GM21529 (cell line): ENCODE measurements at regions not wholly inside any gene's neighbourhood (a gene's known extent, or its start where the extent isn't known, plus 50 kb on each side); places are given as distances from the start of the nearest gene placed in this dataset.
"Not testable (repeated sequence)": the region's sequence is repeated elsewhere in the genome, so short reads cannot be mapped to it uniquely, and the experiment has no call there.

Source experiments
- ATAC-seq: cut with Tn5 transposase; IDR thresholded peaks from one replicate; pipeline ENCODE4 v1.9.1; 2021; ENCODE audit not compliant: unreplicated experiment

DNA sequence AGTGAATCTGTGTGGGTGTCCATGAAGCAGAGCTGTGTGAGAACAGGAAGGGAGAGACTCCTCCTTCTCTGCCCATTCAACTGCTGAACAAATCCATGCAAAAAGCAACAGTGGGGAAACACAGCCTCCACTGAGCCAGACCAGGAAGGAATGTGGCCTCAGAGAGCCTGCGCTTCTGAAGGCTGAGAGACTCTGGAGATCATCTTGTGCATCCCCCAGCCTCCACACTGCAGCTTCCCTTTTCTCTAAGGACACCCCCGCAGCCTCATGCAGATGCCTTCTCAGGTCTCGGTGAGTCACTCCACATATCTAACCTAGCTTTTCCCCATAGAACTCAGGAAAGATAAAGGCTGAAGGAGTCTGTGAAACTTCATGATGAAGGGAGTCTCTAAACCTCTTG, 402.9 kb downstream of the TNS1 start:
- ATAC-seq = no peak

DNA sequence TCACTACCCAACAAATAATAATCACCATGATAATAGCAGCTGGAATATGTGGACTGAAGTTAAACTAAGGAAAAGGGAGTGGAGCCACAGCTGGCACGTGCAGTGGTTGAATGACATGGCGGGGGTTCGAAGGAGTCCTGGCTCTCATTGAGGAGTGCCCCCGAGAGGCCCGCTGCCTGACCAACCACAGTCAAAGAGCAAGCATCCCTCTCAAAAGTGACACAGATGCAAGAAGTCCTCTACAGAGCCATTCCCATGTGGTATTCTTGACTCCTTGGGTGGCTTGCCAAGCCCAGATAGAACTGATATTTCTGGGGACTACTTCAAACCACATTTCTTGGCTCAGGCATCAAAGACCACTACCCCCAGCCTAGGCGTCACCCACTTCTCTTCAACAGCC, 405.1 kb downstream of the TNS1 start:
- no peak for ATAC-seq

DNA sequence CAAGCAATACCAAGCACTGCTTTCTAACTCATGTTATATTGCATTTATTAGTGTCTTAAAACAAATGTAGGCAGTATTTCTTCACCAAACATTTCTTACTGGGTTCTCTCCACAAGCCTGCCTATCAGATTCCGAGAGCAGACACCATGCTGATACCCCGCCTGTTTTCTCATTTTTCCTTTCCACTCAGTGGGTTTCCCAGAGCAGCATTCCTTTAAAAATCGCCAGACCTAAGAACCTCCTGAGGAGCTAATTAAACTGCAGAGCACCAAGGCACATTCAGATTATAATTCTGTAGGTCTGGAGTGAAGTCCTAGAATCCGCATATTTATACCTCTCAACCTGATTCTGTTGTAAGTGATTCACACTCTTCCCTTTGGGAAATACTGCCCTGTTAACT, 405.6 kb downstream of the TNS1 start:
- no peak for ATAC-seq

DNA sequence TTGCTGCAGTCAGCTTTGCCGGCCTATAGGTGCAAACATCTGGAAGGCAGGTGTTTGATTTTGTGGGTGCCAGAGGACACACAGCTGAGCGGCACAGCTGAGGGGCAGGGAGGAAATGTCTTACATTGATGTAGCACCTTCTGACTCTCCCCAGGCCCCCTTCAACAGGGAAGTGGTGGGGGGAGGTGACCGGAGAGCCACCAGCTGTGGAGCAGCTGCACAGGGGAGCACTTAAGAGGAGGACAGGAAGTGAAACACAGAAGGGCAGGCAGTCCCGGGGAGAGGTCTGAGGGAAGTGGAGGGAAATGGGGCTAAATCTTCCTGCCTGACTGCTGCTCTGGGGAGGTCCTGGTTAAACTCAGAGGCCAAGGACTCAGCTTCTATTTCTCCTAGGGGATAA, 409.1 kb downstream of the TNS1 start:
- ATAC-seq = peak; percentile 75

DNA sequence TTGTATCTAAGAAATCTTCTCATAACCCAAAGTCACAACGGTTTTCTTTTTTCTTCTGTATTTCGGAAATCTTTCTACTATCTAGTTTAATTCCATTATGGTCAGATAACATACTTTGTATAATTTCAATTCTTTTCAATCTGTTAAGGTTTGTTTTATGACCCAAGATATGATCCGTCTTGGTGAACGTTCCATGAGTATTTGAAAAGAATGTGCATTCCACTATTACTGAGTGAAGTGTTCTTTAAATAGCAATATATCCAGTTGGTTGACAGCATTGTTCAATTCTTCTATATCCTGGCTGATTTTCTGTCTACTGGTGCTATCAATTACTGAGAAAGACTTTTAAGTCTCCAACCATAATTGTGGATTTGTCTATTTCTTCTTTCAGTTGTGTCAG, 414.5 kb downstream of the TNS1 start:
- no peak for ATAC-seq

DNA sequence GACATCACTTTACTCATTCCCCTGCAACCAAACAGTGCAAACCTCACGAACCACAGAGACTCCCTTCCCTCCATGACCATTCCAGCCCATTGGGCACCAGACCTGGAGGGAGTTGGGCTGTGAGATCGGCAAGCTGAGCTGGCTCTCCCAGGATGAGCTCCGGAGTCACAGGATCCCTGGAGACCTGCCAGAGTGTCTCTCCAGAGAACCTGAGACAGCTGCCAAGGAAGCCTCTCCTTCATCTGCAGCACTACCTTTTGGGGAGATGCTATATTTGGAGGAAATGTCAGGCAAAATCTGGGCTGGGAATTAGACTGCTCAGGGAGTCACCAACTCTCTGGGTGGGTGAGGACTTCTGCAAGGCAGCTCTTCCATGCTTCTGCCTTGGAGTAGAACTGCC, 417.4 kb downstream of the TNS1 start:
- no peak for ATAC-seq

DNA sequence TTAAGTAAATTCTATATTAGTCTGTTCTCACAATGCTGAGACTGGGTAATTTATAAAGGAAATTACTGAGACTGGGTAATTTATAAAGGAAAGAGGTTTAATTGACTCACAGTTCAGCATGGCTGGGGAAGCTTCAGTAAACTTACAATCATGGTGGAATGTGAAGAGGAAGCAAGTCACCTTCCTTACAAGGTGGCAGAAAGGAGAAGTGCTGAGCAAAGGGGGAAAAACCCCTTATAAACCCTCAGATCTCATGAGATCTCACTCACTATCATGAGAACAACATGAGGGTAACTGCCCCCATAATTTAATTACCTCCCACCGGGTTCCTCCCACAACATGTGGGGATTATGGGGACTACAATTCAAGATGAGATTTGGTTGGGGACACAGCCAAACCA, 422.4 kb downstream of the TNS1 start:
- ATAC-seq = not testable (repeated sequence)

DNA sequence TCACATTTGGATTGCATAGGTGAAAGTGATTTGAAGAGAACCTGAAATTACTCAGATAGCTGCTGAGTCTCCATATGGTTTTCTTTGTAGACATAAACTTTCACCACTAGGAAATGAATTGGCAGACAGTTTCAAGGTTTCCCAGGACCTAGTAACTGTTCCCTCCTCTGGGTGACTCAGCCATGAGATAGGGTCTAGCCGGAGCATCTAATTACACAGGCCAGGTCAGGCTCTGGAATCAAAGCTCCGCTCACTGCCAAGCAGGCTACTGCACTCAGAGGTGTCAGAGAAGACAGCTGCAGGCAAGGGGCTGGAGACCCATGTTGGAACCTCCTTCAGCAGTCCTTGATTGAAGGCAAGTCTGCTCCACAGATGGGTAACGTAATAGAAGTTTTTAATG, 429.2 kb downstream of the TNS1 start:
- ATAC-seq = no peak

DNA sequence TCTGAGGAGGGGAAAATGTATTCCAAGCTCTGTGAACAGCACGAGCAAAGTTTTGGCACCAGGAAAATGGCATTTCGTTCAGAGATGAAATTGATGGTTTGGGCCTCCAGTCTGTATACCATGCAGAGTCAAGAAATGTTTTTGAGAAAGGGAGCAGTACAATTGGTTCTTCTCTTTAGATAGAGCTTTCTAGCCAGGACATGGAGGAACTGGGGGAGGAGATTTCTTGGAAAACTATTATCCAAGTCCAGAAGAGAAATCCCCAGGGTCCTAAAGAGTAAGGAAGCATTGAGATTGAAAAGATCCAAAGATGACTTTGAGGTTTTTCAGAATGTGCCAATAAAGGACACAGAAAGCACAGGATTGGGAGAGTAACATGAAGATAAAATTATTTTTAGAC, 432.4 kb downstream of the TNS1 start:
- ATAC-seq = no peak

DNA sequence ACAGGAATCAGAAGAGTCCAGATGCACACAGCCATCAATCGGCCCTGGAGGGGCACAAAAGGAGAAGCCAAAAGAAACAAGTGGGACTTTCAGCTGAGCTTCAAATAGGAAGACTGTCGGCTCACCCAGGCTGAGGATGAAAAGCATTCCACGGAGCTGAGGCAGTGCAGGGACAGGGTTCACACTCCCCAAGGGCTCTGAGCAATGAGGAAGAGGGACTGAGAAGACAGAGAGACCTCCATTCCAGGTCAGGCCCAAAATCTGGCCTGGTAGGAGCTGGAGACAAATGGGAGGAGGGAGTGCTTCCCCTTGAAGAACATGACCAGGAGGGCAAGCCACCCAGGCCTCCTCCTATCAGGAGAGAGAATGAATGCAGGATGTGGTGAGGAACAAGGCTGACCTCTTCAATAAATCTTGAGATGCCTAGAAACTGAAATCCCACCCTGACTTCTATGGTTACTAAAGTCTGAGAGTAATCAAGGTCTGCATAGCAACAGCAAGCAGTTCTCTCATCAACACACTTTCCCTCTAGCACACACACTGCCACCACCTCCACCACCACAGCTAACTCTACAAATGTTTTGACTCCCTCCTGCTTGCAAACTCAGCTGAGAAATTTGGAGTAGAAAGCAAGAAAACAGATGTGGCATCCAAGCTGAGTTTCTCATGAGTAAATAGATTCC, 434.4 kb downstream of the TNS1 start:
- ATAC-seq = no peak

DNA sequence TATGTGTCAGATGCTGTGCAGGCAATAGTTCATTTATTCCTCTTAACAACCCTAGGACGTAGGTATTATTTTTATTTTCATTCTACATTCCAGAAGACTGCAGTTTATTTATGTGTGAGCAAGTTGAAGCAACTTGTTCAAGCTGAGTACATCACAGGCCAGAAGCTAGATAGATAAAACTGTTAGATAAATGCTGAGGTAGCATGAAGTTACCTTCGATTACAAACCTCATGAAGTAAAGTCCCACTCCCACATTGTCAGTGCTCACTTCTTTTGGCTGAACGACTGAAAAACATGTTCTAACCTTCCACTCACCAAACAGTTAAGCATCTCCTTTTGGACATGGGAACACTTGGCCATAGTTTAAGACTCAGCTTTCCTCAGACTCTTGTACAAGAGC, 439.2 kb downstream of the TNS1 start:
- no peak for ATAC-seq

DNA sequence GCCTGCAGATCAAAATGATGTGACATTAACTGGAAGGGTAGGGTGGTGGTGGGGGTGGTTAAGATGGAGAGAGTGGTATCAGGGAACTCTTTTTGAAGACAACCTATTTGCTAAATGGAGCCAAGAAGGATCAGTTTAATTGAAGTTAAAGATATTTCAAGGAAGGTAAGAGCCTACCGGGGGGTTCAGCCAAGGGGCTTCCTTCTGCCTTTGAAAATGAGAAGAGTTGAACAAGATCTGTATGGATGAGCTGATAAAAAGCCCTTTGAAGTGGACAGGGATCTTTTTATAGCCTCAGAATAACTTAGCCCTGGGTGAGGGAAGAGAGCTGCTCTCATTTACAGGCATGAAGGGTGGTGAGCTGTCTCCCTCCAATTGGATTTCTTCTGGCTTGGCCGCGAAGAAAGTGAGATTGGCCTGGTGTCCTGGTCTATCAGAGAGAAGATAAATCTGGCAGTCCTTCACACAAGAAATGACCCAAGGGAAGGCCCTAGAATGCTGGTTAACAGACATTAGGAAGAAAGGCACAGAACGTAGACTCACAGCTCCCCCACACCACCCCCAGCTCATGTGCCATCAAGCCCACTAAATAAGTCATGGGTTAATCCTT, 439.8 kb downstream of the TNS1 start:
- no peak for ATAC-seq

DNA sequence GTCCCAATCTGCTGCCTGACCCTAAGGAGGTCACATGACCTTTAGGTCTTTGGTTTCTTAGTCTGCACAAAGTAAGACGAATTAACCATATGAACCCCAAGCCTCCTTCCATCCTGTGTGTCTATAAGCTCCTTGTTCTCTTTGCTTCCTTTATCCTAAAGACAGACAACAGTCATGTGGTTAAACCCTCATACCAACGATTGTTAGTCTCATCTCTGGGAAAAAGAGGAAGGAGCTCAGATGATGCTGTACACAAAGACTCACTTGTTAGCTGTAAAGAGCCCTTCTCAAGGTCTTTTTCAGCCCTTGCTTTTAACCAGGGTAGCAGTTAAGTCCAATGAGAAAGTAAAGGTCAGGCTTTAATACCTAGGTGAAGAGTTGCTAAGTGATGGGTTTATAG, 443.7 kb downstream of the TNS1 start:
- no peak for ATAC-seq

DNA sequence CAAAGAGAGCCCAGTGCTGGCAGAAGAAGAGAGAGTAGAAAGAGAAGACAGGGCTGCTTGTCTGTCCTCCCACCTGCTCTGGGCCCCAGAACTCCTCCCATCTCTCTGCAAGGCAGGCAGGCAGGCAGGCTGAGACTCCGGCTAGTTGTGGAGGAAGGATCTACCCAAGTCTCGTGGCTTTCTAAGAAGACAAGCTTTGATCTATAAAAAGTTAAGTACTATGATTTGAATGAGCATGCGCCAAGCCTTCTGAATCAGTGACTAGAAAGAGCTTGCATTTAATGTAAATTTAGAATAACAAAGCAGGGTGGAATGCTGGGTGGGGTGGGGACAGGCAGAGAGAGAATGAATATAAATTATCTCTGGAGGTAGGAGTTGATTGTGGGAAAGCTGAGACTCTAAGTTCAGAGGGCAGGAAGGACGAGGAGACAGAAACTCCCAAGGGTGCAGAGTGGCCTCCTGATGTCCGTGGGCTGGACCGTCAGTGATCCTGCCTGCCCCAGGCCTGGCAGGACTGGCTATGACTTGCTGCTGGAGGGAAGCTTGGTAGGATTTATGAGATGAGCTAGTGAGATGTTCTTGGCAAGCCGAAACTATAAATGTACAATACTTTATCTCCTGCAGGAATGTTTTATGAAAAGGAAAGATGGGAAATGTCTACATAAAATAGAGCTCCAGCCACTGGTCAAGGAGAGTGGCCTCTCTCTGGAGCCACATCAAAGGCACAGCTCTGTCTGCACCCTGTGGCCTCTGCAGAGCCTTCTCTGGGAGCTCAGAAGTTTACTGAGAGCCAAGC, 447.5 kb downstream of the TNS1 start:
- ATAC-seq = no peak

DNA sequence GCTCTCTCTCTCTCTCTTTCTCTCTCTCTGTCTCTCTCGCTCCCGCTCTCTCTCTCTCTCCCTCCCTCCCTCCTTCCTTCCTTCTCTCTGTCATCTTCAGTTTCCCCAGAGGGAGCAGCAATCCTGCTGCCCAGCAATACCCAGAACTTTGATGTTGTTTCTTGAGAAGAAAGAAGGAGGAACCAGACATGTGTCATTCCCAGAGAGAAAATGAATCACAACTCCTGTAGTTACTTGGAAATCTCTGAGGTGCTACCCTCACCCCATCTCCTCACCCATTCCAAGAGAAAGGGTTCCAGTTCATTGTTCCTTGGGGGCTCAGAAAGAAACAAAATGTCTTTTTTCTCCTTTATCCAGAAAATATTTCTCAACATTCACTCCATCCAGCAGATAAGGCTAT, 449.1 kb downstream of the TNS1 start:
- no peak for ATAC-seq

DNA sequence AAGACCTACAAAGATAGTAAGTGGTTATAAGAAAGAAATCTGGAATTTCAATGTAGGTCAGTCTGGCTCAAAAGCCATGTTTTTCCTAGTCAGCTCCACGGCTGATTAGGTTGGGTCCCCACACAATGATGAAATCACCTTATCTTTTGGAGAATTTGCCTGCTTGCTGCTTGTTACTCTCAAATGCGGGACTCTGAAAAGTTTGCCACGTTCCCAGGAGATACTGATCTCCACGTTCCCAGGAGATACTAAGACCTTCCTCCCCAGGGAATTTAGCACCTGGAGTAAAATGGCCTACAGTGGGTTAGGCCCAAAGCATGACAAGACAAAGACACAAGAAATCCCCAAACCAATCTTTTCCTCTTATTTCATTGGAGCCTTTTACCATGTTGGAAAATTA, 449.6 kb downstream of the TNS1 start:
- no peak for ATAC-seq

DNA sequence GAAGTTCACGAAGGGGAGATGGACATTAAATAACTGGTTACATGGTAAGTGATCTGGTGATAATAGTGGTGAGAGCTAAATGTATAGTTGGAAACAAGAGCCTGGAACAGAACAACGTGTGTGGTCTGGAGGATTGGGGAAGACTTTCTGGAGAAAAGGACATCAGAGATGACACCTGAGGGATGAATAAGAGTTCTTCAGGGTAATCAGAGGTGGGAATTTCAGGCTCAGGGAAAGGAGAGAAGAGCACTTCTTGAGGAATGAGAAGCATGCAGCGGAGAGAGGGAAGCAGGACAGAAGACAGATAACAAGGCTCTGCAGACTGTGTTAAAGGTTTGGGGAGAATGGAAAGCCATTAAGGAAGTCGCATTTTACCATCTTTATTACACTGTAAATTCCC, 450.7 kb downstream of the TNS1 start:
- ATAC-seq = no peak

DNA sequence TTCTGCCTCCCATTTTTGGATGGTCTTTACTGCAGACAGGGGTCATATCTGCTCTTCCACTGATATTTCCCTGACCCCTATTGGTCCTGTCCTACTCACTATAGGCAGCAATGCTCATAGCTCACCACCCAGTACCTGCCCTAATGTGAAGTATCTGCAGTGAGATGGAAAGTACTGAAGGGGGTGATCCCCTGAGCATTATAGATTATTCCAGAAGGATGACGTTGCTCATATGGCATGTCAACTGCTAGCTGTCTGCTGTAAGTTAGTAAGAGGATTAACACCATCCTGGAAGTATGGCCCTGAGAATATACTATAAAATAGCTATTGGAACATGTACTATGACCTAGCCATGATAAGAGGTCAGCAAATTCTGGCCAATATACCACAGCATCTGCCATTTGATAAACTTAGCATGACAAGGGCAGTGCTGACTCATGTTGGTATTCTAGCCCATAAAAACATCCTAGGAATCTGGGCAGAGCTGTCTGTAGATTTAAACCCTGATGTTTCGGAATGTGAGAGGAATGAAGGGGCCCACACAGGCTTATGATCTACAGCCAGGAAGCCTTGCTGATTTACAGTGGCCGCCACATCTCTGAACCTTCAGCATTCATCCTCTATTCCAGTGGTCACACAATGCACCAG, 451.4 kb downstream of the TNS1 start:
- no peak for ATAC-seq

DNA sequence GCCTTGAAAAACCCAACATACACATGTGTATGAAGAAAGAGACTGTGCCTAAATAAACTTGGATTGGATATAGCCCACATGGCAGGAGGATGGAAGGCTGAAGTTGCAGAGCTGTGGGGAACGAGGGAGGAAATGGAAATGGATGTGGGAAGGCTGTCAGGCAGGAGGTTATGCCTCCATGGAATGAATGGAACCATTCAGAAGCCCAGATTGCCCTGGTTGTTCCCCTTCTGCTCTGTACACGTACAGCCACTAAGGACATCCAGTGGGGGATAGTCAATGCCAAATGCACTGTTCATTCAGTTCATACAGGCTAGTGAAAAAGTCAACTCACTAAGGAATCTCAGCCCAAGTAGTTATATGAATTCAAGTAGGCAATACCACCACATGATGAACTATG, 463.7 kb downstream of the TNS1 start:
- ATAC-seq = no peak

DNA sequence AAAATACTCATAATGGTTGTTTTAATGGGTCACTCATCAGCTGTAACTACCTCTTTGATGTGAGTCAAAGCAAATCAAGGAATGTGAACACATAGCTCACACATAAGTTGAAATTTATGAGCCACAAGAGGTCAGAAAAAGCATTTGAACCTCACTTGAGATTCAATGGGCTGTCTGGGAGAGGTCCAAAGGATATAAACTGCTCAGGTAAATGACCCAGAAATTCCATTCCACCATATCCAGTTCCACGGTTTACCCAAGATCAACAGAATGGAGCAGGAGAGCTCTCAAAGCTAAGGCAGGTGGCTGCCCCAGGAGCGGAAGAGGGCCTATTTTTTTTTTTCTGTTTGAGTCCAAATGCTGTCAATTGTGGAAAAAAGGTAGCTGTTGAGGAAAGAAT, 464.1 kb downstream of the TNS1 start:
- ATAC-seq = no peak

DNA sequence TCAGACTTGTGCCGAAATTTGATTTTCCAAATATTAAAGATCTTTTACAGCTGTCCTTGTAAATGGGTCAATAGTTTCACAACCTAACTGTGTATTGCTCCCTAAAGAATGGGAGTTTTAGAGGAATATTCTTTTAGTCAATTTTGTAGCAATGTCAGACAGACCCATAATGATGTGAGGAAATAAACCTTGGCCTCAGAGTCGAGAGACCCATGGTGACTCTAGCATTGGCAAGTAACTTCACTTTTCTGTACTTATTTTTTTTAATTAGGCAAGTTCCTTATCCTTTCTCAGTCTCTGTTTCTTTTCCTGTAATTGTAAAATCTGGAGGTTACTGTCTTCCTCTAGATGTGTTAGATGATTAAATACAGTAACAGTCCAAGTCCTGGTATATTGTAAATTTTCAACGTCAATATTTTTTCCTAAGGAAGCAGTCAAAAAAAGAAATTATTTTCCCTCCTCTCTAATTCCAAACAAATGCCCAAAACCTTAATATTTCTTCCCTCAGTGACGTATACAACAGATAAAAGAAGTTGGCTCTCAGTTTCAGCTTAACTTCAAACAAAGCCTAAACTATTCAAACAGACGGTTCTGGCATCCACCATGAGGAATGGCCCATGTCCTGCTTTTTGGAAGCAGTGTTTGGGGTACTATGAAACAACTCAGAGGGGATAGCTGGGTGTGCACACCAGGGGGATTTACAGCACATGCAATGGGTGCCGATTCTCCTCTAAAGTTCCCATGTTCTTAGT, 466.7 kb downstream of the TNS1 start:
- no peak for ATAC-seq
